SKM-1 treated with dmso at 0.1 percent for 144 hours (cell line): ENCODE measurements at regions not wholly inside any gene's neighbourhood (a gene's known extent, or its start where the extent isn't known, plus 50 kb on each side); places are given as distances from the start of the nearest gene placed in this dataset.
"Not testable (repeated sequence)": the region's sequence is repeated elsewhere in the genome, so short reads cannot be mapped to it uniquely, and the experiment has no call there.

ENCODE experiments used
- DNase-seq: peaks from one replicate; lab custom pipeline; 2025; ENCODE audit not compliant: unreplicated experiment; lab: John Stamatoyannopoulos, UW

- no peak for DNase-seq
These were observed 189.0 kb upstream of the NFIA start for GRCh38 chr1:60893136-60893930.

- DNase-seq = no peak
These were observed 190.6 kb upstream of the NFIA start for GRCh38 chr1:60891765-60892164.

- no peak for DNase-seq
These were observed 191.1 kb upstream of the NFIA start for GRCh38 chr1:60891281-60891680.

- DNase-seq = peak; percentile 1
These were observed 191.7 kb upstream of the NFIA start for GRCh38 chr1:60890664-60891063.

GRCh38 chr1:60889709-60890108, 192.7 kb upstream of the NFIA start:
- DNase-seq = no peak

GRCh38 chr1:60888126-60888525, 194.2 kb upstream of the NFIA start:
- DNase-seq = no peak

GRCh38 chr1:60886793-60887331, 195.5 kb upstream of the NFIA start:
- DNase-seq = no peak

GRCh38 chr1:60886090-60886489, 196.3 kb upstream of the NFIA start:
- no peak for DNase-seq

- DNase-seq = no peak
These were observed 202.2 kb upstream of the NFIA start for GRCh38 chr1:60880202-60880601.

GRCh38 chr1:60878323-60878722, 204.0 kb upstream of the NFIA start:
- no peak for DNase-seq

GRCh38 chr1:60877376-60877775, 205.0 kb upstream of the NFIA start:
- no peak for DNase-seq

GRCh38 chr1:60876952-60877351, 205.4 kb upstream of the NFIA start:
- DNase-seq = no peak

GRCh38 chr1:60875138-60875537, 207.2 kb upstream of the NFIA start:
- no peak for DNase-seq

- DNase-seq = no peak
These were observed 207.6 kb upstream of the NFIA start for GRCh38 chr1:60874718-60875117.

GRCh38 chr1:60873396-60873795, 209.0 kb upstream of the NFIA start:
- DNase-seq = not testable (repeated sequence)

- no peak for DNase-seq
These were observed 209.8 kb upstream of the NFIA start for GRCh38 chr1:60872426-60873054.

- DNase-seq = no peak
These were observed 212.0 kb upstream of the NFIA start for GRCh38 chr1:60870269-60870865.

- no peak for DNase-seq
These were observed 213.3 kb upstream of the NFIA start for GRCh38 chr1:60868901-60869663.

GRCh38 chr1:60867782-60868181, 214.6 kb upstream of the NFIA start:
- DNase-seq = no peak

- DNase-seq = peak; percentile 56
These were observed 215.3 kb upstream of the NFIA start for GRCh38 chr1:60866917-60867531.
